T-helper 2 cell treated with Interferon-gamma antibody and Interleukin-4, amounts not matched to agents 100 ng/mL and 5 ng/mL, for 36 hours (primary cell): ENCODE measurements at regions not wholly inside any gene's neighbourhood (a gene's known extent, or its start where the extent isn't known, plus 50 kb on each side); places are given as distances from the start of the nearest gene placed in this dataset.

Experiments
- intact Hi-C: fragments of 100-400 bp; cut with micrococcal nuclease; formaldehyde crosslinking; loops from one replicate; pipeline ENCODE4 v1.15.1; 2023

- intact Hi-C loops = no loop called here
Measured at GRCh38 chr10:58014436-58014835, 253.3 kb downstream of the IPMK start.

- intact Hi-C loops = no loop called here
Measured at GRCh38 chr10:58013406-58013805, 254.3 kb downstream of the IPMK start.

GRCh38 chr10:58010073-58010702 is 257.5 kb downstream of the IPMK start:
- intact Hi-C loops = no loop called here

- intact Hi-C loops = no loop called here
Measured at GRCh38 chr10:58003945-58004344, 263.7 kb downstream of the IPMK start.

- intact Hi-C loops = no loop called here
Measured at GRCh38 chr10:58001159-58001558, 266.5 kb downstream of the IPMK start.

- intact Hi-C loops = no loop called here
Measured at GRCh38 chr10:57996536-57996935, 271.2 kb downstream of the IPMK start.

- intact Hi-C loops = no loop called here
Measured at GRCh38 chr10:57993302-57993701, 274.4 kb downstream of the IPMK start.

- intact Hi-C loops = no loop called here
Measured at GRCh38 chr10:57992321-57993077, 275.2 kb downstream of the IPMK start.

GRCh38 chr10:57988964-57989363 is 278.7 kb downstream of the IPMK start:
- intact Hi-C loops = no loop called here

- intact Hi-C loops = no loop called here
Measured at GRCh38 chr10:57987055-57987721, 280.5 kb downstream of the IPMK start.

GRCh38 chr10:57986422-57986821 is 281.3 kb downstream of the IPMK start:
- intact Hi-C loops = no loop called here

- intact Hi-C loops = no loop called here
Measured at GRCh38 chr10:57983281-57983791, 284.4 kb downstream of the IPMK start.

- intact Hi-C loops = no loop called here
Measured at GRCh38 chr10:57982091-57982490, 285.6 kb downstream of the IPMK start.

GRCh38 chr10:57979956-57980355 is 287.7 kb downstream of the IPMK start:
- intact Hi-C loops = no loop called here

- intact Hi-C loops = no loop called here
Measured at GRCh38 chr10:57979491-57979890, 288.2 kb downstream of the IPMK start.

GRCh38 chr10:57977262-57977661 is 290.4 kb downstream of the IPMK start:
- intact Hi-C loops = no loop called here

GRCh38 chr10:57973451-57973850 is 294.2 kb downstream of the IPMK start:
- intact Hi-C loops = no loop called here

GRCh38 chr10:57972783-57973182 is 294.9 kb downstream of the IPMK start:
- intact Hi-C loops = no loop called here

GRCh38 chr10:57968328-57969016 is 299.2 kb downstream of the IPMK start:
- intact Hi-C loops = no loop called here

- intact Hi-C loops = no loop called here
Measured at GRCh38 chr10:57964351-57964750, 303.3 kb downstream of the IPMK start.

- intact Hi-C loops = no loop called here
Measured at GRCh38 chr10:57963546-57963945, 304.1 kb downstream of the IPMK start.

- intact Hi-C loops = no loop called here
Measured at GRCh38 chr10:57962839-57963238, 304.9 kb downstream of the IPMK start.
